HG02852 (cell line): ENCODE measurements at regions not wholly inside any gene's neighbourhood (a gene's known extent, or its start where the extent isn't known, plus 50 kb on each side); places are given as distances from the start of the nearest gene placed in this dataset.
A peak's percentile ranks its signal among the peaks of the same experiment; 100 is the strongest.
"Not testable (repeated sequence)": the region's sequence is repeated elsewhere in the genome, so short reads cannot be mapped to it uniquely, and the experiment has no call there.

Experiments used
- ATAC-seq: cut with Tn5 transposase; IDR thresholded peaks from one replicate; pipeline ENCODE4 v1.9.1; 2021; ENCODE audit warnings: mild to moderate bottlenecking, moderate library complexity; ENCODE audit not compliant: unreplicated experiment

DNA sequence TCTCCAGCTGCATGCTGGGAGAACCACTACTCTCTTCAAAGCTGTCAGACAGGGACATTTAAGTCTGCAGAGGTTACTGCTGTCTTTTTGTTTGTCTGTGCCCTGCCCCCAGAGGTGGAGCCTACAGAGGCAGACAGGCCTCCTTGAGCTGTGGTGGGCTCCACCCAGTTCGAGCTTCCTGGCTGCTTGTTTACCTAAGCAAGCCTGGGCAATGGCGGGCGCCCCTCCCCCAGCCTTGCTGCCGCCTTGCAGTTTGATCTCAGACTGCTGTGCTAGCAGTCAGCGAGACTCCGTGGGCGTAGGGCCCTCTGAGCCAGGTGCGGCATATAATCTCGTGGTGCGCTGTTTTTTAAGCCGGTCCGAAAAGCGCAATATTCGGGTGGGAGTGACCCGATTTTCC lies 215.0 kb downstream of the STIM2 start:
- ATAC-seq, result not testable (repeated sequence)

DNA sequence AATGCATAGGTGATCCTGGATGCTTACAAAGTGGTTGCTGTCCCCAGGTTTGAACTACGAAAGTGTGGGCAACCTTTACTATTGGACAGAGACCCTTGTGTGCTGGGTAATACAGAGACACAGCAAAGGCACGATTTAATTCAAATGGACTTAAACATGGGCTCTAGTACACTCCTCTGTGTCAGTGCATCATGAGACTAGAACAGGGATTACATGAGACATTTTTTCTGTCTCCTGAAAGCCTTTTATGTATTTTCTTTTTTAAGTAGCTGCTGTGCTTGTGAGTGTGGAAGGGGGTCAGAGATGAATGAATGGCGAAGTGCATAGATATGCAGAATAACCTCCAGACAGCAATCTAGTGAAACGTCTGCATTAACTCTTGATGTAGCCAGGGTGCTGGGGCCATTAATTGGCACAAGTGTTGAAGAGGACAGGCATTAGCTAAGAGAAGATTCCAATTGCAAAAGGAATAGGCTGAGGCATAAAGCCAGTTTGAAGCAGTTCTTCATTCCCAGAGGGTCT lies 218.4 kb downstream of the STIM2 start:
- no peak for ATAC-seq

GRCh38 chr4:27081675-27082586 lies 221.3 kb downstream of the STIM2 start:
- ATAC-seq, result peak; percentile 74

GRCh38 chr4:27082776-27083175 lies 222.1 kb downstream of the STIM2 start:
- no peak for ATAC-seq

GRCh38 chr4:27084685-27085361 lies 224.2 kb downstream of the STIM2 start:
- no peak for ATAC-seq

DNA sequence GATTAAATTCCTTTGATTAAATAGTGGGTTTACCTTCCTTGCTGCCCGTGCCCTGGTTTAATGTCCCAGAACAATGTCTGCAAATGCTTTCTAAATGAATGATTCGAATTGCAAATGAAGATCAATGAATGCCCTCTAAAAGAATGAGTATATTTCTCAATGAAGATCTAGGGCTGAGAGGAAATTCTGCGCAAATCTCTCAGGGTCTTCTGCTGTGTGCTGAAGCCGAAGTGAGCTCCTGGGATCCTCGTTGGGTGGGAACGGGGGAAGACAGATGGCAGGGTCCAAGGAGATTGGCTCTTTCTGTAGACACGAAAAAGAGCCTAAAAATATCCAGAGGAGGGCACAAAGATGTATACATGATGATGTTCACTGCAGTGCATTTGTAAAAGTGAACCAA lies 224.8 kb downstream of the STIM2 start:
- ATAC-seq, result no peak

DNA sequence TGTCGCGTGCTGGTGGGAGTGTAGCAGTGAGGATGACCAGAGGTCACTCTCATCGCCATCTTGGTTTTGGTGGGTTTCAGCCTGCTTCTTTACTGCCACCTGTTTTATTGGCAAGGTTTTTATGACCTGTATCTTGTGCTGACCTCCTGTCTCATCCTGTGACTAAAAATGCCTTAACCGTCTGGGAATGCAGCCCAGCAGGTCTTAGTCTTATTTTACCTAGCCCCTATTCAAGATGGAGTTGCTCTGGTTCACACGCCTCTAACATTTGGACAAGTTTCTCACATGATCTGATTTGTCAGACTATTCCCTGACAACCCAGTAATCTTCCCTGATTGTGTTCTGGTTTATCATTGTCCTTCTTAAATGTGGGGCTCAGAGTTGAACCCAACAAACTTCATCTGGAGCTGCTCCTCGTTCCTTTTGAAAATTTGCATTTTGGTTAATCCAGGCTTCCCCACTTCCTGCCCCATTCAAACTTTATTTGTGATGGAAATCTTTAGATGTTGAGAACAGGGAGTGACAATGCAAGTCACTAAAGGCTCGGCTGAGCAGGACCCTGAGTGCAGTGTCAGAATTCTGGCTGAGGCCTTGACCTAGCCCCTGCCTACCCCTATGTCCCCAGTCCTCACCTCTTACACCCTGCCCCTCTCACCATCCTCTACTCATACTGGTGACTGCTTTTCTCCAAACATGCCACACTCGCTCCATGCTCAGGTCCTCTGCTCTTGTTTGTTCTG lies 226.8 kb downstream of the STIM2 start:
- no peak for ATAC-seq

DNA sequence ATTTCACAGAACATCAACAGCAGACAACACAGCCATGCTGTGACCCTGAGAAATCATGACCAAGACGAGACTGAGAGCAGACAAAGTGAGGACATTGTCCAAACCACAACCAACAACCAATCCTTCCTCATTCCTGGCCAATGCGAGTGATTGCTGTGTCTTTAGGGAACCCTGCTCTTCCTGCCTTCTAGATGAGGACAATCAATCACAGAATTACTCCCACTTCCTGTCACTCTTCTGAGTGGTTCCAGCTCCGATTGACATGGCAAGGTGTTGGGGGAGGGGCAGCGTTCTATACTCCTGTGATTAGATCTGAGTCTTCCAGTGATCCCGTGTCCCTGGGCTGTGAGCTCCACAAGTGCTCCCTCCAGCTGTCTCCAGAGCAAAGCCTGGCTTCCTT lies 227.8 kb downstream of the STIM2 start:
- ATAC-seq, result no peak

DNA sequence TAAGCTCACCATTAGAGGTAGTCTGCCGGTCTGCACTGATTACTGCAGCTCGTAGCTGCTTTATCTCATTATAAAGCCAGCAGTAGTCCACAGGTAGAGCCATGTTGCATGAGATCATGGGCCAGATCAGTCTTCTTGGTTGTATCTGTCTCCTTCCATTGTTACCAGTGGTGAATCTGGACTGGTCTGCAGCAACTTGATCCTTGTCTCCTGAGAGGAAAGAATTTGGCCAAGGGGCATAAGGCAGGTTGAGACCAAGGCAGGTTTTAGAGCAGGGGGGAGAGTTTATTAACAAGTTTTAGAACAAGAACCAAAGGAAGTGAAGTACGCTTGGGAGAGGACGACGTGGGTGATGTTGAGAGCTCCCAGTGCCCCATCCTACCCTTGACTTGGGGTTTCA lies 228.5 kb downstream of the STIM2 start:
- no peak for ATAC-seq

DNA sequence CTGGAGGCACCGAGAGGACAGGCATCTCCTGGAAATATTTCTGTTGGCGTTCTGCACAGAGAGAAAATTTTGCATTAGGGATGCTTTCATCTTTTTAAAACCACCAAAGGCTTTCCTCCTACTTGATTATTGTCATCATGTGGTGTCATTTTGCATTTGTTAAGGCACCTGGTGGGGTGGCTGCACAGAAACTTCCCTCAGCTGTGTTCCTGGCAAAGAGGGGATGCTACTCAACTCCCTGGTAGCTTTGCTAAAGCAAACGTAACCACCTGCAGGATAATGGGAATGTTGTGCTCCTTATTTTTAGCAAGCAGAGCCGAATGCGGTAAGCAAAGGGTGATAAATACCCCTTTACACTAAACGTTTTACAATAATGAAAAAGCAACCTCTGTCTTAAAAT lies 229.8 kb downstream of the STIM2 start:
- ATAC-seq, result no peak

DNA sequence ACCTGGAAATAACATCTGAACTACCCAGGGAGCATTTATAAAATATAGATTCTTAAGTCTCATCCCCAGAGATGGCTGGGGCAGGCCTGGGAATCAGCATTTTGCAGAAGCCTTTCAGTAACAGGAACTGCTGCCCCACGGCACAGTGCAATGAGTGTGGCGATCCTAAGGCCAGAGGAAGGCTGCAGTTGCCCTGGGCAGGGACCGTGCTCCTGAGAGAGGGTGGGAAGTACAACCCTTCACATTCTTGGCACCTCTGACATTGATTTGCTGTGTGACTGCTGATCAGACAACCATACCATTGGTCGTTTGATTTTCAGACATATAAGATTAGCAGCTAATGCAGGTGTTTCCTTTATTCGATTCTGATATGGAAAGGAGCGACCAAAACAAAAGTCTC lies 233.6 kb downstream of the STIM2 start:
- no peak for ATAC-seq

DNA sequence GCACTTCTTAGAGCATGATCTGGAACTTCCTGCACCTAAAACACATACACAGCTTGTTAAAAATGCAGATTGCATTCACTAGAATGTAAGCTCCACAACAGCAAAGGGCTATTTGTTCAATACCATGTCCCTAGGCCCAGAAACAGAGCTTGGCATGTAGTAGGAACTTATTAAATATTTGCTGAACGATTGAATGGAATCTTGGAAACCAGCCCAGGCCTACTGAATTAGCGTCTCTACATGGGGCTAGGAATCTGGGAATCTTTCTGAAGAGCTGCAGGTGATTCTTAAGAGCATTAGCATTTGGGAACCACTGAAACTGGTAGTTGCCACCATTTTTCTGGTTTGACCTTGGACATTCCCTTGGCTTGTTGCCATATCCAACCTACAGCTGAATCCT lies 234.1 kb downstream of the STIM2 start:
- no peak for ATAC-seq

DNA sequence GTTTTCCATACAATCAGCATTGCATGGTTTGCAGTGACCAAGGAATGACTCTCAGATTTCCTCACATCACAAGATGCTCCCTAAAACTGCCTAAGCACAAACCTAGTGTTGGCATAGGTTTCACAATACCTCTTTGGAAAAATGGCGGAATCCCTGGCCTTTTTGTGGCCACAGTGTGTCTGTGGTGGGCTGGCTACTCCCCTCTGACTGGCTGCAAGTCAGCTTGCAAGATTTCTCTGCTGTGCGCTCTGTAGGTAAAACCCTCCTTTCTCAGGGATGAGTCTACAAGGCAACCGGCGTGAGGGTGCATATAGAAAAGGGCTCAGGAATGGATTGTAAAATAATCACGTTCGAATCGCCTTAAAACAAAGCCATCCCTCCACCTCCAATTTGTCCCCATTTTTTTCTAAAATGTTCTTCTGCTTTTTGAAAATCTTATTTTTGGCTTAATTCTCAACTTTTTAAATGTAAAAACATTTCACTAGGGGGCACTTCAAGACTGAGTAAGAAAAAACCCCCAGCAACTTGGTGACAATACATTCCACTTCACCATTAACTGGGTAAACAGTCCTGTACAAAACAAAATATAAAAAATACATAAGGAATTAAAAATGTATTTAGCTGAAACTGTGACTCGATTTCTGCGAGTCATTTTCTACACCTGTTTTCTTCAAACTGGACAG lies 235.6 kb downstream of the STIM2 start:
- ATAC-seq, result no peak

- ATAC-seq, result no peak
Observed at GRCh38 chr4:27098034-27098433, 237.4 kb downstream of the STIM2 start.

DNA sequence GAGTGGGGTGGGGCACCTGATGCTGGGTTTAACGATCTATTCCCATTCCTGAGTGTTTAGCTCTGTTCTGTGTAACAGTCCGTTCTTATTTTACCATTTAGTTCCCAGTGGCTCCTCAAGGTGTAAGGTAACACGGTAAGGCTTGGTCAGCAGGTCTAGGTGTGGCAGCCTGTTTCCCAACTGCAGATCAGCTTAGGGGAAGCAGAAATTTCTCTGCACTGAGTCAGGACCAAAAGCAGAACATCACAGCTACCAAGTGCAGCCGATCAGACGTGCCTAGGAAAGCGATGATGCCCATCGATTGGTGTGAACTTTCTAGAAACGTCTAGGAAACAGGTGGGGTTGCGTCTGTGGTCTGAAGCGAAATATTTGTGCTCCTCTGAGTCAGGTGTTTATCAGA lies 240.1 kb downstream of the STIM2 start:
- no peak for ATAC-seq

DNA sequence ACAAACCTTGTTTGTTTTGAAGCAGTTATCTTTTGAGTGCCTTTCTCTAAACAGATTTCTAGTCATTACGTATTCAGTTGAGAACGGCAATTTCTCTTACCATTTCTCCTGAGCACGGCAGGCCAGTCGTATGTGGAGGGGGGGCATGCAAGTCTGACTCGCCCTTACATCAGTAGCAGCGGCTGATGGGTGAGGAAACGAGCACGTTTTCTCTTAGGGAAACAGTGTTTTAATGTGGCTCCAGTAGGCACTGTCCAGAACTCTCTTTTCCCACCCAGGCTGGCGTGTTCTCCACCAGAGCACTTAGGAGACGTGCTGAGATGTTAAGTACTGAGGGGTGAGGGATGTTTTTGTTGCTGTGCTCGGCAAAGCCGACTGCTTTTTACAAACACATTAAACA lies 240.5 kb downstream of the STIM2 start:
- no peak for ATAC-seq

- ATAC-seq, result no peak
Observed at GRCh38 chr4:27101561-27101960, 240.9 kb downstream of the STIM2 start.

GRCh38 chr4:27111627-27112026 lies 251.0 kb downstream of the STIM2 start:
- no peak for ATAC-seq

DNA sequence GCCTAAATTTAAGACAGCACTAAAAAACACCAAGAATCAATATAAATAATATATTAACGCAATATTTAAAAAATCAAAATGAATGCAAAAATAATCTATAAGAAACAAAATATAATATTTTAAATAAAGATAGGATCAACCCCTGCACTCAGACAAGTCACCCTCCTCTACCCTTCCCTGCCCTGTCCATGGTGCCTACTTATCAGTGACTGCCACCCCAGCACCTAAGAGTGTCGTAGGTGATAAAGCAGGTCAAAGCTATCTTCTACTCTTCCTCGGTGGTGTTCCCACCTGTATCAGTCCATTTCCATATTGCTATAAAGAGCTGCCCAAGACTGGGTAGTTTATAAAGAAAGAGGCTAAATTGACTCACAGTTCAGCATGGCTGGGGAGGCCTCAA lies 251.9 kb downstream of the STIM2 start:
- no peak for ATAC-seq

DNA sequence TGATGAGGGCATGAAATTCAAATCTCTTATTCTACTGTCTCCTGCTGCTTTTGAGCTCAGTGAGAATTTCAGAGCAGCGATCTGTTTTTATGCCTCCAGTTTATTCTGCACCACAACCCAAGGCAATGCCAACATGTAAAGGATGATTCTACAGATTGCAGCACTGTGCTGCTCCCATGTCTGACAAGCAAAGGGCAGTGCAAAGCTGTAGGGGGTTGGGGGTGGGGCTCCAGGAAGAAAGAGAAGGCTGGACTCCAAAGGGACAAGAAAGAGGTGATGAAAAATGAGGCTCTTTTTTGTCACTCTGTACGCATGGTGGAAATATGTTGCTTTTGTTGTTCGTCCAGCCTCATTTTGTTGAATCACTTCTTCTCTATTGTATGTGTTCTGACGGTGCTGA lies 254.6 kb downstream of the STIM2 start:
- no peak for ATAC-seq

DNA sequence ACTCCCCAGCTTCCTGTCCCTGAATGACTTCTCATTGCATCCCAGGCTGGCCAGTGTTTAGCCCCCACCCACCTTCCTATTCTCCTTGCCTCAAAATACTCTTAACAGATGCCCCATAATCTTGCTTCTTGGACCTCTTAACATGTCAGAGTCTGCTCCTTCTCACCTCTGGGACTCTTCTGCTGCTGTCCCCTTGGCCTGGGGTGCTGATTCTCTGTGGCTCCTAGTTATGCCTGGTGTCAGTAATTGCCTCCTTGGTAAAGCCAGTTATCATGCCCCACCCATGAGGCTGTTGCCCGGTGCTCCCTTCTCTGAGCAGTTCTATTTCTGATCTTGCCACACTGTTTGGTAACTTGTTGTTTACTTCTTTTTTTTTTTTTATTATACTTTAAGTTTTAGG lies 256.8 kb downstream of the STIM2 start:
- no peak for ATAC-seq
